Germinal center (tissue), 1 donor: ENCODE measurements at regions not wholly inside any gene's neighbourhood (a gene's known extent, or its start where the extent isn't known, plus 50 kb on each side); places are given as distances from the start of the nearest gene placed in this dataset.
A peak's percentile ranks its signal among the peaks of the same experiment; 100 is the strongest.

Source experiments
- DNase-seq: peaks from one replicate; pipeline ENCODE4 v3.0.0; 2012; ENCODE audit warnings: mixed read lengths, low spot score

GRCh38 chr4:23166919-23167318, 474.2 kb downstream of the GBA3 start:
- DNase-seq: no peak

- no peak for DNase-seq
Measured at GRCh38 chr4:23166407-23166806, 473.7 kb downstream of the GBA3 start.

GRCh38 chr4:23165669-23166068, 472.9 kb downstream of the GBA3 start:
- DNase-seq: no peak

- DNase-seq: no peak
Measured at GRCh38 chr4:23163647-23164436, 471.1 kb downstream of the GBA3 start.

- no peak for DNase-seq
Measured at GRCh38 chr4:23162275-23162674, 469.5 kb downstream of the GBA3 start.

- DNase-seq: no peak
Measured at GRCh38 chr4:23161787-23162186, 469.1 kb downstream of the GBA3 start.

GRCh38 chr4:23153076-23153475, 460.3 kb downstream of the GBA3 start:
- DNase-seq: no peak

- no peak for DNase-seq
Measured at GRCh38 chr4:23149815-23150214, 457.1 kb downstream of the GBA3 start.

- no peak for DNase-seq
Measured at GRCh38 chr4:23144707-23145106, 452.0 kb downstream of the GBA3 start.

- DNase-seq: peak; percentile 4
Measured at GRCh38 chr4:23135792-23136645, 443.3 kb downstream of the GBA3 start.

- no peak for DNase-seq
Measured at GRCh38 chr4:23134331-23134730, 441.6 kb downstream of the GBA3 start.

GRCh38 chr4:23130845-23131244, 438.1 kb downstream of the GBA3 start:
- no peak for DNase-seq

- DNase-seq: no peak
Measured at GRCh38 chr4:23125118-23125517, 432.4 kb downstream of the GBA3 start.

GRCh38 chr4:23122666-23123400, 430.1 kb downstream of the GBA3 start:
- no peak for DNase-seq

GRCh38 chr4:23120374-23120773, 427.6 kb downstream of the GBA3 start:
- no peak for DNase-seq

GRCh38 chr4:23117826-23118225, 425.1 kb downstream of the GBA3 start:
- DNase-seq: no peak

- no peak for DNase-seq
Measured at GRCh38 chr4:23114538-23114937, 421.8 kb downstream of the GBA3 start.

- no peak for DNase-seq
Measured at GRCh38 chr4:23113104-23113503, 420.4 kb downstream of the GBA3 start.

- DNase-seq: no peak
Measured at GRCh38 chr4:23106516-23106915, 413.8 kb downstream of the GBA3 start.

GRCh38 chr4:23105759-23106370, 413.1 kb downstream of the GBA3 start:
- DNase-seq: no peak

- DNase-seq: no peak
Measured at GRCh38 chr4:23097251-23097650, 404.5 kb downstream of the GBA3 start.

GRCh38 chr4:23091711-23092110, 399.0 kb downstream of the GBA3 start:
- DNase-seq: no peak
